ENCODE measurements at regions not wholly inside any gene's neighbourhood (a gene's known extent, or its start where the extent isn't known, plus 50 kb on each side); places are given as distances from the start of the nearest gene placed in this dataset.

GRCh38 chr16:65449526-65449925 lies 327.7 kb upstream of the CDH11 start:
- no peak for DNase-seq

GRCh38 chr16:65446427-65446826 lies 324.6 kb upstream of the CDH11 start:
- no peak for DNase-seq

GRCh38 chr16:65445313-65446260 lies 323.7 kb upstream of the CDH11 start:
- DNase-seq: no peak

DNA sequence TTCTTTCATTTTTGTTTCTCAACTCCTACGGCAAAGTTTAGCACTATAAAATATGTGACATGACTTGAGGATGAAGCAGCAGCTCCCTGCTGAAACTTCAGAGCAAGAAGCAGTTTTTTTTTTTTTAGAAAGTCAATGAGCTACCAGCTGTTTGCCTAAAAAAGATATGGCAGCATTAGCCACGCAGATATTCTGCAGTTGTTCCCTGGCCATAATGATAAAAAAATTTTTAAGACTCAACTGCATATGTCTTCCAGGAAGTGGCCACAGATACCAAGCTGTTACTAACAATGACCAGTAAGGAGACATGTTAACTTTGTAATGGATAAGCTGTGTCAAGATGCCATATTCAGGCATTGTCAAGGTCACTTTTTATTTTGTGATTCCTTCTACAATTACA lies 319.6 kb upstream of the CDH11 start:
- no peak for DNase-seq

DNA sequence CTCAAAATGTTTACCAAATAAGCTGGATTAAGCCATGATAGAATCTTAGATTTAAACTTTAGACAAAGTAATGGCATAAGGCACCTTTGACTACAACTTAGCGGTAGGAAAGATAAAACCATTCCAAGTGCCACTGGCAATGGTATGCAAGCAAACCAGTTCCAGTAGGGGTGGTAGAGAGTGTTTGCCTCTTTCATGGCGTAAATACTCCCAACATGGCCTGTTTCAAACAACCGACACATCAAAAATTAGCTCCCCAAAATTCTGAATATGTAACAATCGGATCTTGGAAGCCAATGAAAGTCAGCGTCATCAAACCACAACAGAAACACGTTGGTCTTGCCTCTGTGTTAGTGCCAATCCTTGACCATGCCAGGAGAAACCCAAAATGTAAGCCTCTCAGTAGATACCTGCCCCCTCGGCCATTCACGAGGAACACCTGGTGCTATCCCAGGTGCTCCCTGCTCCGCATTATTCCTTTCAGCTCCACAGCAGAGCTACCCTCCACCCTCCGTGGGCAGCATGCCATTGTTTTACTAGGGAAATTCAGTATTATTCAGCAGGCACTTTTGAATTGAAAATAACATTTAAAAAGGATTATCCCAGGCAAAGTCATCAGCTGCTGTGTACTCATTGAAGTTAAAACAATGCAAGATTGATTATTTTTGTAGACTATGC lies 307.8 kb upstream of the CDH11 start:
- DNase-seq: no peak

DNA sequence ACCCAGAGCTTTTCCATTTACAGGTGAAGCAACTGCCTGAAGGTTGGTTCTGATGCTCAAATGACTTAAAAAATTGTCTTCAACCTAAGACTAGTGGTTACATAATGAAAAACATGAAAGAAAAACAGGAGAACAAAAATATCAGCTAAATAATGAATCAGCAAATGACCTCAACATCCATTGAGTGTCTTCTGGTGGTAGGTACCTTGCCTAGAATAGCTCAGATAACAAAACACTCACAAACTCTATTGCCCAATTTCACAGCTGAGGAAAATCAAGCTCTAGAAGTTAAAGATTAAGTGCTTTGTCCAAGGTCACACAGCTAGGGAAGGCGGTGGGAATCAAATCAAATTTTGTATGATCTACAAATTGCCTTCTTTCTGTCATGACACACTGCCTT lies 304.6 kb upstream of the CDH11 start:
- DNase-seq: no peak

DNA sequence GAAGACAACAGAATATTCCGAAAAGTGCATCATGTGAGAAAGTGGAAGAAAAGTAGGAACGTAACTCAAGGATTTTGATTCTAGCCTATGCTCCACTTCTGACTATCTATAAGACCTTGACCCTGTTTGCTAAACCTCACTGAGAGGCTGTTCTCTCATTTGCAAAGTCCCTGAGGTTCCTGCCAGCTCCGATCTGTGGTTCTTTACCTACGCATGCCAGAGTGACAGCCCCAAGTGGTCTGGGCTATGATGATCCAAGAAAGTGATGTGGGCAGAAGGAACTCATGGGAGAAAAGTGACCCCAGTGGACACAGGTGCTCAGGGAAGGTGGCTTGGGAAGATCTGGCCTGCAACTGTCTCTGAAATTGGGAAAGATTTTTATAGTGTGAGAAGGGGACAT lies 301.1 kb upstream of the CDH11 start:
- DNase-seq: no peak

- DNase-seq: no peak
Measured at GRCh38 chr16:65421596-65421995, 299.7 kb upstream of the CDH11 start.

DNA sequence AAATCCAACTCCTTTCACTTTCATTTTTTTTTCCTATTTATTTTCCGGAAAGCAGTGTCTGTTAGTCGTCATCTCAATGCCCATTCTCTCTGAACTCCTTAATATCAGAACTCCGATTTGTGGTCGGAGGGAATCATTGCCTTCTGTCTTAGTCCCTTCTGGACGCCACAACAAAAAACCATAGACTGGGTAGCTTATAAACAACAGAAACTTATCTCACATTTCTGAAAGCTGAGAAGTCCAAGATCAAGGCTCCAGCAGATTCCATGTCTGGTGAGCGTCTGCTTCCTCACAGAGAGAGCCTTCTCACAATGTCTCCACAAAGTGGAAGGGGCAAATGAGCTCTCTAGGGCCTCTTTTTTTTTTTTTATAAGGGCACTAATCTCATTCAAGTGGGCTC lies 296.6 kb upstream of the CDH11 start:
- no peak for DNase-seq

DNA sequence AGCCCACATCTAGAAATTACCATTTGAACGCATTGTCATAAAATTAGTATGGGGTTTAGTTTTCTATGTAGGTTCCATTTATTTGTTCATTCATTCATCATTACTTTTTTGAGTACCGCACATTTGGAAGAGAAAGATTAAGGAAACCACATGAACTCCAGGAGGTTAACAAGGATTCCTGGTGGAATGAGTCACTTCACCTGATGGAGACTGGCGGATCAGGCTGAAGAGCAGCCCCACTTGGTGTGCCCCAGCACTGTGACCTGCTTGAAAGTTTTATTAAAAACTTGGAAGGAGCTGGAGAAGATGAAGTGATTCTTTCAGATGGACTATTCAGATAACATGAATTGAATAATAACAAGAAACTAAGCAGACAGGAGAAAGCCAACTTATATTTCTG lies 293.6 kb upstream of the CDH11 start:
- no peak for DNase-seq

DNA sequence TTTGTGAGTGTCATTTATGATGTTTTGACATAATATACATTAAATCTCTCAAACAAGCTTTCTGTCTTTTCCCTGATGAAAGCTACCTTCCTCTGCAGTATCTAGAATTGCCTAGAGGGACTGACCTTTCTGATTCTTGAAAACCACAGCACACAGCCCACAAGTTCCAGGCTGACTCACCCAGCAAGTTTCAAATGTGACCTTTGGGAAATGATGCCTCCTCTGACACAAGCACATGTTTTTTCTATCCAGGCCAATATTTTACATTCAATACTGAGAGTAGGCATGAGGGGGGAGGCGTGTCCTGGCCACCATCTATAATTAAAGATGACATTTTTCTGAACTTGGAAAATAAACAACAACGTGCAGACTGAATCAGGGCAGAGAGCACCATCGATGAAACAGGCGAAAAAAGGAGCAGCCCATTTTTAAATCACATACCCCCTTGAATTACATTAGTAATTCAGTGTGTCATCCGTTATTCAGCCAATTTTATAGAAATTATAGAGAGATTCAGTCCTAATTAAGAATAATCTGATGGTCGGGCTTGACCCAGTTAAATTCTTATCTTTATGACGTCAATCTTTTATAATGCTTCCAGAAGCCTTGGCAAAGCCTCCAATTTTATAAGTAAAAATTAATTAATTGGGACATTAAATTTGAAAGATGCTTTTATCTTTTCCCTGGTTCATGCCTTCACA lies 292.6 kb upstream of the CDH11 start:
- no peak for DNase-seq

- no peak for DNase-seq
Measured at GRCh38 chr16:65413861-65414260, 292.0 kb upstream of the CDH11 start.

- no peak for DNase-seq
Measured at GRCh38 chr16:65410801-65411200, 288.9 kb upstream of the CDH11 start.

DNA sequence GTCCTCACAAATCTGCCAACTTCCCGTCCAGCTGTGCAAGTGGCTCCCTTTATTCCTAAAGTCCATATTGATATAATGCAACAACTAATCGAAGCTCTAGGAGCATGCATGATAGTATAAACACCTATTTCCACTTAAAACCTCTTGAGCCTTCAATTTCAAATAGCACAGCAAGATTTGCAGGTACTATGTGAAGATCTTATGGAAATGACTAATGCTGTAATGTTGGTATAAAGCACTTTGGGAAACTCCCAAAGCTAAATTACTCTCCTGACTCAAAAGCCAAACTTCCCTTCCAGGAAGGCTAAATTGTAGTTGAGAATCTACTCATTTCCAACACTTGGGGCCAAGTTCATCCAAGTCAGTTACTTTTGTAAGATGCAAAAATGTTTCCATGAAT lies 287.6 kb upstream of the CDH11 start:
- no peak for DNase-seq

GRCh38 chr16:65406933-65407332 lies 285.1 kb upstream of the CDH11 start:
- DNase-seq: no peak

DNA sequence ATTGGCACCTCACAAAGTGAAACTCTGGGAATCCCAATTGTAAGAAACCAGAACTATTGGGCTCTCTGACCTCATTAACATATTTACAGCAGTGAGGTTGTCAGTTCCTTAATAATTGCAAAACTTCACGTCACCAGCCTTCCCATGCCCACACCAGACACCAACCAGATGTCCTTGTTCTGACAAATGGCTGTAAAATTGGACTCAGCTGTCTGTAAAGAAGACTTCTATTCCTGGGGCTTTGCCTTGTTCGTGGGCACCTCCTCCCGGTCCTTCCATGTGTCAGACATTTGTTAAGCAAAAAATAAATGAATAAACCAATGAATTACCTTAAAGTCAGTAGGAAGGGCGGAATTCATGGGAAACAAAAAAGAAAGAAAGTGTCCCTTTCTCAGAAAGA lies 284.3 kb upstream of the CDH11 start:
- DNase-seq: no peak

DNA sequence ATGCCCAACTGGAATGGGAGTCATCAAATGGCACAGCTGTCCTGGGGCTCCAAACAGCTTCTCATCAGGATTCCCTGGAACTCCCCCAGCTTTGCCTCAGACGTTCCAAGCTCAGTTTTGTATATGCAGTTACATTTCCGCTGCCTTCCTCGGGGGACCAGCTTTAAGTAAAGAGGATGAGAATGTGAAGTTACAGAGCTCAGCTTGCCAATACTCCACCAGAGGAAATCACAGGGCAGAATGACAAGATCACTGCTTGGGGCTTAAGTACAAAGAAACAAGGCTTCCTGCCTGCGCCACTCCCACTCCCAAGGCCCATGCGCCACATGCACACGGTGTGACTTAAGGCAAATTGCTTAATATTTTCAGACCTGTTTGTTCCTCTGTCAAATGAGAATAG lies 272.4 kb upstream of the CDH11 start:
- DNase-seq: no peak

DNA sequence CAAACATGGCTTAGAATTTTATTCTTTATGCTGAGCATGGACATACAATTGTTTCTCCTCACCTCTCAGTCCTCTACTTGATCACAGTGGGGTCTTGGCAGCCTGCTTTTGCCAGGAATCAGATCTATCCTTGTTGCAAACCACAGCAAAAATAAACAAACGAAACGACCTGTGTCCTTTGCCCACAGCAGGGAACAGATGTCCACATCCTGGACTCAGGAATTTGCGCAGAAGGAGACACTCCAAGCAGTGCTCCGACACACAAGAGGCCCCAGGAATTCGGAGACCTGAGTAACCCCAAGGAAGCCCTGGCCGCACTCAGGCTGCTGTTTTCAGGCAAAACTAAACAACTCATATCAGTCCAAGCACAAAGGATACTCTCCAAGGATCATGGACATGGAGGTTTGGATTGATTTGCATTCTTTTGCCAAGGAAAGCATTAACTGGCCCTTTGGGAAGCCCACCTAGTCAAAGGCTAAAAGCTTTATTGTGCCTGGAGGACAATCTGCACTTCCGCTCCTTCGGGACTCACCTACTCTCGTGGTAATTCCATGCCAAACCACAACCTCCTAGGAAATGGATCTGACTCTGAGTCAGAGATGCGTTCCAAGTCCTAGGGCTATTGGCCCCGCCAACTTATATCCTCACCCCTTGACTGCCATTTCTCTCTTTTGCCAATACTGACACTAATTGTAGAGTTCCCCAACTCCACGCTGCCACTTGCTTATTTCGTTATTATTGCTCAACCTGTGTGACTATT lies 271.1 kb upstream of the CDH11 start:
- no peak for DNase-seq

DNA sequence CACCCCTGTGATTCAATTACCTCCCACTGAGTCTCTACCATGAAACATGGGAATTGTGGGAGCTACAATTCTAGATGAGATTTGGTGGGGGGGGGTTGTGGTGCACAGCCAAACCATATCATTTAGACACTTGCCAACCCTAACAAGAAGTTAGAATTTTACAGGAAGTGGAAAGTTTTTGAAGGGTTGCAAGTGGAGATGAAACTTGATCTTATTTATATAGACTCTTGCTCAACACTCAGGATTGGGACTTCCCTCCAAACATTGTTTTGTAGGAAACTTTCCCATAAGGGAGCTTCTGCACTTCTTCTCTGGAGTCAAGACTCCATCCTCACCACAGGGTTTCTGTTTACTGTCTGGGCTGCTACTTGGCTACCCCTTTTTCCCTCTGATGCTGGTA lies 266.7 kb upstream of the CDH11 start:
- no peak for DNase-seq

GRCh38 chr16:65386672-65387071 lies 264.8 kb upstream of the CDH11 start:
- no peak for DNase-seq

DNA sequence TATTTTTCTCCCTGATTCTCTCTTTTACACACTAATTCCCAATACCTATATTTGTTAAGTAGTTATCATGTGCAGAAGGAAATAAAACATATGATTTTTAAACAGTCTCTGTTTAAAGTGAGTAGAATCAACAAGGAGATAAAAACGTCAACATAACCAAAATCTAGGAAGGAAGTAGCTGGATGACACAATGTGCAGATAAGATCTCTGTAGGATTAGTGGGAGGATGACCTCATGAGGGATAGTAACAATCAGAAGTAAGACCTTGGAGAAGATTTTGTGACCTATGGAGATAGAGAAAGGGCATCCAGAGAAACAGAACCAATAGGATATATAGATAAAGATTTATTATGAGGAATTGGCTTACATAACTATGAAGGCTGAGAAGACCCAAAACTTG lies 262.6 kb upstream of the CDH11 start:
- no peak for DNase-seq

GRCh38 chr16:65377195-65377594 lies 255.3 kb upstream of the CDH11 start:
- no peak for DNase-seq

DNA sequence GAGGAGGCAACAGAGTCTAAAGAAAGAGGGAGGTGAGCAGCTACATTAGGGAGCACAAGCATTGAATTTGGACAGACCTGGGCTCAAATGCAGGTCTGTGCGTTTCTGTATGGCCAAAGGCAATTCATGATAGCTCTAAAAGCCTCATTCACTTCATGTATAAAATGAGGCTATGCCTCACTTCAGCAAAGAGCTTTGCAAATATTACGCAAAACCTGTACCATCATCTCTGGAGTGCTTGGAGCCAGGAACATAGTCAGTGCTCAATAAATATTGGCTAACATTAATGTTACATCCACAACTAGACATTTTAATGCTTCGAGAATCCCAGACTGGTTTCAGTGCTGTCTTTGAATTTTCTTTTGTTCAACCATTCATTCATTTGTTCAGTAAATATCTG lies 254.7 kb upstream of the CDH11 start:
- DNase-seq: no peak

Data from NCI-H345 (cell line).